ENCODE measurements at regions not wholly inside any gene's neighbourhood (a gene's known extent, or its start where the extent isn't known, plus 50 kb on each side); places are given as distances from the start of the nearest gene placed in this dataset.
"Not testable (repeated sequence)": the region's sequence is repeated elsewhere in the genome, so short reads cannot be mapped to it uniquely, and the experiment has no call there.

- no peak for DNase-seq
Observed at GRCh38 chr11:24373516-24373915, 123.3 kb upstream of the LUZP2 start.

DNA sequence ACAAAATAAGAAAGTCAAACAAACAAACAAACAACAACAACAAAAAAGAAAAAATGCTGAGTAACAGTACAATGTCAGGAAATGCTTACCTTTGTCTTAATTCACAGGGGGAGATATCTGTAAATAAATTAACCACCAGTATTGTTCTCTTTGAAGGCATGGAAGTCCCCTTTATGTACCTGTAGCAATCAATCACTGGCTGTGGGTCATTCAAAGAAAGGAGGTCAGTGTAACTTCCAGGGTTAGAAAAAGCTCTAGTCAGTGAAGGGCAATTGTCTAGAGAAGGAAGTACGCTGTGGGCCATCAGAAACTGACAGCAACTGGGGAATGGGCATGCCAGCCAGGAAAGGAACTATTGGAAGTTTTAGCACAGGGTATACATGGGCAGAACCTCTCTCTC lies 121.5 kb upstream of the LUZP2 start:
- DNase-seq, result no peak

DNA sequence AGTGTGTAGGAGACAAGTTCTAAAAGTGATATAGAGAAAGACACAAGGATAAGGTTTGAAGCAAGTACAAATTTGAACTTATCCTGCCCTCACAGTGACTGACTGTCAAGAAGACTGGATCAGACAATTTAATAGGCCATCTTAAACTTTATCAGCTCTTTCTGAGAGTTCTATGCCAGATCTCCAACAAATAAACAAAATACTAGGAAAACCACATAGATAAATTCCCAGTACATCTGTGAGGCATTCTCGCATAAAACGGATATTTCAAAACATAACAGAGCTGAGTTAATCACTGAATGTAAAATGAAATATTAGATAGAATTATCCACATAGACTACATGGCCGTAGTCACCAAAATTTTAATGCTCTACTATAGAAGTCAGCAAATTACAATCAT lies 120.9 kb upstream of the LUZP2 start:
- DNase-seq, result no peak

GRCh38 chr11:24383137-24383536 lies 113.7 kb upstream of the LUZP2 start:
- DNase-seq, result no peak

- no peak for DNase-seq
Observed at GRCh38 chr11:24384240-24384639, 112.6 kb upstream of the LUZP2 start.

DNA sequence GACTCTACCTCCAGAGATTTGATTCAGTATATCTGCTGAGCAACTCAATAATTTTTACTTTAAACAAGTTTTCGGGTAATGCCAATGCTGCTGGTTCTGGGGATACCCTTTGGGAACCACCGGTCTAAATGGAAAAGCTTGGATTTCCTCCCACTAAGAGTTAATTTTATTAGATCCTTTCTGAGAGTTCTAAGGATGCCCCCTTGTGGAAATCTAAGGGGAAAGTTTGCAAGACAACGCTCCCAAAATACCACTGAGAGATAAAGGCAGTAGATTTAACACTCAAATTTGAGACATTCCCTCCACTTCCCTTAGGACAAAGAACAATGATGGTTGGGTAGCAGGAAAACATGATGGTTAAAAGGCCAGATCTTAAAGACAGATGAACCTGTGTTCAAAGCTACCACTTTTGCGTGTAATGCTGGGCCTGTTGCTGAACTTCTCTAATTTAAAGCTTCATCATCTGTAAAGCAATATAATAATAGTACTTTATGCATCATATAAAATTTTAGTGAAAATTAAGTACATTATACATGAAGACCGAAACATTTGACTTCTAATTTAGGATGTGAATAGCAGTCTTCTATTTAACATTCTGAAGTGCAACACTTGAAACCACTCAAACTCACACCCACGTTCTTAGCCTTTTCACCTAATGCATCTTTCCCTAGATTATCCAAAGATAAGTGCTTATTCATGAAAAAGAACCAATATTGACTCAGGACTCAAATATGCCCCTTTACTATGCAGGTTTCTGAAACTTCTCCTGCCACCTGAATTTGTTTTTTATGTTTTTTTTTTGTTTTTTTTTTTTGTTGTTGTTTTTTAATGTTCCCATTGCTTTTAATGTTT lies 110.1 kb upstream of the LUZP2 start:
- peak in 2 of 3 donors; percentile 8 to 21 for DNase-seq

GRCh38 chr11:24389575-24389974 lies 107.3 kb upstream of the LUZP2 start:
- no peak for DNase-seq

- DNase-seq, result no peak
Observed at GRCh38 chr11:24390016-24390415, 106.8 kb upstream of the LUZP2 start.

DNA sequence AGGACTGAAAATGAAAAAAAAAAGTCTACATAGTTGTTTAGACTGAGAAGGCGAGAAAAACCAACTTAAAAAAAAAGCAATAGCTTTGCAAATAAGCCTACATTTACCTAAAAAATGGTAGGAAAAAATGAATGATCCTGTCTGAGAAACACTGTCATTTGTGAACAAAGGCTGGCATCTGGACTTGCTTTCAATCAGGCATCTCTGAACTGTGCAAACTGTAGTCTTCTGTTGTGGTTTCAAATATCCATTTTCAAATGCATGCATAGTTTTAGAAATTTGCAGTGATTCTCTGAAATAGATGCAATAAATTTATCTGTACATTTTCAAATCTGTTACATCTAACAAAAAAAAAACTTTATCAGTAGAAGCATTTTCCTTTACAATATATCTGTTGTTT lies 106.1 kb upstream of the LUZP2 start:
- no peak for DNase-seq

GRCh38 chr11:24391167-24391566 lies 105.7 kb upstream of the LUZP2 start:
- no peak for DNase-seq

- no peak for DNase-seq
Observed at GRCh38 chr11:24400059-24400665, 96.7 kb upstream of the LUZP2 start.

- DNase-seq, result no peak
Observed at GRCh38 chr11:24406389-24406788, 90.5 kb upstream of the LUZP2 start.

- DNase-seq, result no peak
Observed at GRCh38 chr11:24406980-24407379, 89.9 kb upstream of the LUZP2 start.

DNA sequence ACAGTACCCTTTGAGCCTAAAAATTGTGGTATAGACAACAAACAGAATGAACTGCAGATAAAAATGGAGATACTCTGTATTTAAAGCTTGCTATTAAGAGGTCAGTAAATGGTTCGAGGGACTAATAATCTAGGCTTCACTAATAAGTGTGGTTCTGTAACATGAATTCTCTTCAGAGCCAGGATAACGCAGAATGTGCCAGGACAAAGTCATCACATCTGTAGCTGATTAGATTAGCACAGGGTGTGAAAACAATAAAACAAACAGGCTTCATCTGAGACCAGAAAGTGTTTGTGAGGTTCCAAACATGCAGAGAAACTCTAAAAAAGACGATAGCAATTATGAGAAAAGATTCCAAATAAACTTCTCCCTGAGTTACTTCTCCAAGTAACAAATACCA lies 89.1 kb upstream of the LUZP2 start:
- no peak for DNase-seq

- DNase-seq, result no peak
Observed at GRCh38 chr11:24408202-24408601, 88.7 kb upstream of the LUZP2 start.

- no peak for DNase-seq
Observed at GRCh38 chr11:24411791-24412190, 85.1 kb upstream of the LUZP2 start.

DNA sequence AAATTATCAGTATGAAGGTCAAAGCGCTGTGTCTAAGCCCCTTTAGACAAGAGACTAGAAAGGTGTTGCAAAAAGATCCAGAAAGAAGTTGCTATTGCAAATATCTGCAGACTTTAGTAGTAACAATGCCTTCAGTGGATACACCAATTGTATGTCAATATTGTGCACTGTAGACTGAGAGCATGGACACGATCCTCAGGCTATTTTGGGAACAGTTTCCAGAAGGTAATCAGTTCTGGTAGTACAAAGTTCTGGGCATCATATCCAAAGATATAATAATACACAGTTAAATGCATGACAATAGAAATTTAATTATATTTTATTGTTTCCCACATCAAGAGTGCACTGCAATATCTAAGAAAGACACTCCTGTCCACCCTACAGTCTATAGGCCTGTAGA lies 84.1 kb upstream of the LUZP2 start:
- DNase-seq, result no peak

- no peak for DNase-seq
Observed at GRCh38 chr11:24413391-24413790, 83.5 kb upstream of the LUZP2 start.

- DNase-seq, result not testable (repeated sequence)
Observed at GRCh38 chr11:24415955-24416636, 80.8 kb upstream of the LUZP2 start.

DNA sequence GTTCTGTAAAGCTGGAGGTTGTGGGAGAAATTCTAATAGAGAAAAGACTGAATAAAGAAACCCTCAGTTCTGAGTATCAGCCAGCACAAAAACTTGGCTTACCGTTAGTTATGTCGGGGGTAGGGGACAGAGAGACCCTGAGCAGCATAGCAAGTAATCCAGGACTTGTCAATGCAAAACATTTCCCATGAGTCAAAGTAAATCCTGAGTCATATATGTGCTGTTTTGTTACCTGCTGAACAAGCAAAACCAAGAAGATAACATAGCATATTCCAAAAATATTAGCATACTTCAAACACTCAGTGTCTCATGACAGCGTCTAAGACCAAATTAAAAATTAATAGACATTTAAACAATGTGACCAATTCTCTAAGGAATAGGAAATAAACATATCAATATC lies 75.1 kb upstream of the LUZP2 start:
- no peak for DNase-seq

GRCh38 chr11:24422376-24422775 lies 74.5 kb upstream of the LUZP2 start:
- DNase-seq, result peak in 1 of 3 donors; percentile 6

DNA sequence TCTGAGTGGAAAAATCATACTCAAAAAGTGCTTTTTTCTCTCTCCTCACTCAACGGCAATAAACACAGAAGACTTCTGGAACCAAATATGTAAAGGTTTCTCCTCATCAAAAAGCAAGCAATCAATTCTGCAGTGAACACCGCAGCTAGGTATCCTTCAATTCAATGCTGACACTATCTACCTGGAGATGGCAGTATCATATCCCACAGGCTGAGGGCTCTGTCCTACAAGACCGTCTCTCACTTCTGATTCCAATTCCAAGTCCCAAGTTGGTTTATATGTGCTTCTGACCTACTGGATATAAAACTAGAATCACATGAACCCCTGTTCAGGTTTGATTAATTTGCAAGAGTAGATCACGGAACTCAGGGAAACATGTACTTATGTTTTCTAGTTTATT lies 59.7 kb upstream of the LUZP2 start:
- no peak for DNase-seq
